HG03457 (cell line): ENCODE measurements at regions not wholly inside any gene's neighbourhood (a gene's known extent, or its start where the extent isn't known, plus 50 kb on each side); places are given as distances from the start of the nearest gene placed in this dataset.
A peak's percentile ranks its signal among the peaks of the same experiment; 100 is the strongest.

Source experiments
- ATAC-seq: cut with Tn5 transposase; IDR thresholded peaks from one replicate; pipeline ENCODE4 v1.9.1; 2021; ENCODE audit warnings: moderate number of reproducible peaks; ENCODE audit not compliant: unreplicated experiment

DNA sequence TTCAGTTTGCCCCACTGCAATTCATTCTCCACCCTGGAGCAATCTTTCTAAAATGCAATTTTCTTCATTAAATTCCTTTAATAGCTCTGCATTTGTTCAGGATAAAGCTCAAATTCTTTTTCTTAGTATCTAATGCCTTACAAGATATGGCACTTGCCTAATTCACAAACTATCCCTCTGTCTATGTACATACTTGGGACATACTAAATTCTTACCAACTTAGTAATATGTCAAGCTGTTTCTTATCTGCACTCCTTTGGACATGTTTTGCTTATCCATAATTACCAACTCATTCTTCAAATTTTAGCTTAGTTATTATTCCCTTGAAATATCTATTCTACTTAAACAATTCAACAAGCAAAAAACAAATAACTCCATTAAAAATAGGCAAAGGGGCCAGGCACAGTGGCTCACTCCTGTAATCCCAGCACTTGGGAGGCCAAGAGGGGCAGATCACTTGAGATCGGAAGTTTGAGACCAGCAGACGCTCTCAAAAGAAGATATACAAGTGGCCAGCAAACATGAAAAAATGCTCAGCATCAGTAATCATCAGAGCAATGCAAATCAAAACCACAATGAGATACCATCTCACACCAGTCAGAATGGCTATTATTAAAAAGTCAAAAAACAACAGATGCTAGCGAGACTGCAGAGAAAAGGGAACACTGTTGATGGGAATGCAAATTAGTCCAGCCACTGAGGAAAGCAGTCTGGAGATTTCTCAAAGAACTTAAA lies 96.9 kb downstream of the FAM76B start:
- no peak for ATAC-seq

DNA sequence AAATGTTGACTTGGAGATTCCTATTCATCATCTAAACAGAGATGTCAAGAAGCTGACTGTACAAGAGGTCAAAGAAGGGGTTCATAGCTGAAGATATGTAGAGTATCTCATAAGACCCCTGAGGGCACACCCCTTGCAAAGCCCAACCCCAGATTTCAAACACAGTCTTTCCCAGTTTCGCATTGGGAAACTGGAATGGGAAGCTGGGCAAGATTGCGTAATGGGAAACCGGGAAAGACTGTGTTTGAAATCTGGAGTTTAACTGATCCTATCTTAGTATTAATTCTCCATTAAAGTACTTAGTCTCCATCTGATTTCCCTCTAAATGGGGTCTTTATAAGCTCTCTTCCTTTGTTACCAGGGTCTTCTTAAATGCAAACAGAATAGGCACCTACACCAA lies 99.5 kb downstream of the FAM76B start:
- ATAC-seq = no peak

DNA sequence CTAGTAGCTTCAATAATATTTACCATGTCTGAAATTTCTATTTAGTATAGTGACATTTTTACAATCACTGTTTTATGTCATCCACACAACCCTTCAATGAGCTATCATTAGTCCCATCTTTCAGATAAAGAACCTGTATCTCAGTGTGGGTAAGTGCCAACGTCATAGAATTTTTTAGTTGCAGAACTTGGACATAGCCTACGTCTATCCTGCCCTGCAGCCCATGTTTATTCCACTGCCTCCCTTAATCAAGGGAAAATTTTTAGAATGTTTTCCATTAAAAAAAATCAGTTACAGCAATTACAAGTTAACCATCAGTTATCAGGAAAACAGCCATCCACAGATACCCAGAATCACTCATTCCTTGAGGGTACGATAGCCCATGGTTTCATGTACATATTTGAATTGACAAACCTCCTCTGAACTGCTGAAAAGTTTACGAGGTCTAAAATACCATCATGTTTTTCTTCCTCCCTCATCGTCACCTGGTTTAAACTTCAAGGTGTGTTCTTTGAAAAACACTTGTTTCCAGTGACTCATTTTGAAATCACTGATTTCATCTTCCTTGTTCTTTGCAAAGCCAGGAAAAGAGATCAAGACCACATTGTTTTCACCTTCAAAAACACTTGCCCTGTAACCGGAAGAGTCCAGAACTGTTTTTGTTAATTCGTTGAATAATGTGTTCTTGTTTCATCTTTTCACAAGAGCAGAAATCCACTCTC lies 100.9 kb downstream of the FAM76B start:
- no peak for ATAC-seq

DNA sequence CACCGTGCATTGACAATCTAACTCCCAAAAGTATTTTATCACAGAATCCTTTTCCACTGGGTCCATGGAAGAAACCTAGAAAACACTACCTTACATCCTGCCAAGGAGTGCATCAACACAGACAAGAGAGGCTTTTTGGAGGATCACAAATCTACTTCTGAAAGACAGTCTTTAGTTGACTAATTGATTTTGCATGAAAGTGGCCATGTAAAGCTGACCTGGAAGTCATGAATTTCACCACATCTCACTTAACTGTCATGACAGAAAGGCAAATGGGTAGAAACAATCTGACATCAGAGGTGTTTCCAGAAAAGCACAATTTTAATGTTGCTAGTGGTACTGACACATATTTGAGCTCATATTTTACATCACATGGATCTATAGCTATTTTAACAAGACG lies 101.6 kb downstream of the FAM76B start:
- no peak for ATAC-seq

DNA sequence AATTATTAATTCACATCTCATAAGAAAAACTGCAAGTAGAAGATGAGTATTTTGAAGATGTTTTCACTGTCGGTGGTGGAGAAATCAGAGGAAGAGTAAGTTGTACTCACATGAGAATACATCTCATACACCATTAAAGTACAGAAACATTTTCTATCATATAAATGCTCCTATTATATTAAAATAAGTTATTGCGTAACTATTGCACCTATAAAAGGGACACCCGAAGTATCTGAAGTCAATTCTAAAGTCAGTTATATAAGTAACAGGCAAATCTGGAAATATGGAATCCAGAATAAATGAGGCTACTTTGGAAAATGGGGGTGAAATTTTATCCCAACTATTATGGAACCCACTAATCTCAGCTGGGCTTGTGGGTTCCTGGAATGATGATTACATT lies 103.3 kb downstream of the FAM76B start:
- ATAC-seq = no peak

DNA sequence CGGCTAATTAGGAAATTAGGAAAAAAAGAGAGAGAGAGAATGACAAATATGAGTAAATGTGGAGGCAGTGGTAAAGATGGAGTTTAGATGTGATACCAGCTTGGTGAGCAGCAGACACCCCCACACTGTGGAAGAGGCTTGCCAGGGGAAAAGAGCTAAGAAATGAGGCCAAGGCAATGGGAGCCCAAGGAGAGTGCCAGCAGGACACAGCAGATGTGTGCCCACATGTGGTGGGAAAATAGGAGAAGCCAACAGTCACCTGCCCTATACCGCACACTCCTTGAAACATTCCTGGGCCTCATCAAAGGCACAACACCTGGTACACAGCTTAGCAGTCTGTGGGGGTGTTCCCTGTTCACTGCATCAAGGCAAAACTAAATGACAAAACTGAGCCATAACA lies 104.9 kb downstream of the FAM76B start:
- ATAC-seq = no peak

DNA sequence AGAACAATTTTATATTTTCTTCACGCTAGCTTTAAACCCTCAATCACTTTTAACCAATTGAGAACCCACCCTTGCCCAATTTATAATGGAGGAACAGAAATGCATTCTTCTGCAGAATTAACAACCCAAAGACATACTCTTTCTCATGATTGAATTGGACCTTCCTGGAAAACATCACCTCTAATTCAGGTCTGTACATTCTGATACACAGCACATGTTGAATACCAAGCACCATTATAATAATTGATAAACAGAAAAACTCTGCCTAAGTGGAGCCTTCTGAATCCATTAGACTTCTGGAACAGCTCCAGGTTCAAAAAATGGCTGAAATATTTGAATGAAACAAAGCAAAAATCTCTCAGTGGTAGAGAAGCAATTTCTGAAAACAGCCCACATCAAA lies 105.4 kb downstream of the FAM76B start:
- no peak for ATAC-seq

DNA sequence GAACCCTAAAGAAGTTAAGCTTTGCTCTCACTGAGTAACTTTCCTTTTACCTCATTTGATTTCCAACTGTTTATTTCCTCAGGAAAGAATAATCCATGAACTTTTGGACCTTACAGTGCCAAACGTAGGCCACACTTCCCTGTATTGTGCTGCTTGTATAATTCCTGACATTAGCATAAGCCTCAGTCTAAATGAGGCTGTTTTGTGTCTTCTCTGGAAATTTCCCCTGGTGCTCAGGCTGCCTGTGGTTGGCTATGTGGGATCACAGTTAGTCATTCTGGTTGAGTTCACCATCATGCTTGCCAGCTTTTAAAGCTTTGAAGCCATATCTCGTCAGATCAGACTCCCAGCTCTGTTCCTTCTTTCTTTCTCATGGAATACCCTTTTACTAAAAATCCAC lies 107.0 kb downstream of the FAM76B start:
- no peak for ATAC-seq

DNA sequence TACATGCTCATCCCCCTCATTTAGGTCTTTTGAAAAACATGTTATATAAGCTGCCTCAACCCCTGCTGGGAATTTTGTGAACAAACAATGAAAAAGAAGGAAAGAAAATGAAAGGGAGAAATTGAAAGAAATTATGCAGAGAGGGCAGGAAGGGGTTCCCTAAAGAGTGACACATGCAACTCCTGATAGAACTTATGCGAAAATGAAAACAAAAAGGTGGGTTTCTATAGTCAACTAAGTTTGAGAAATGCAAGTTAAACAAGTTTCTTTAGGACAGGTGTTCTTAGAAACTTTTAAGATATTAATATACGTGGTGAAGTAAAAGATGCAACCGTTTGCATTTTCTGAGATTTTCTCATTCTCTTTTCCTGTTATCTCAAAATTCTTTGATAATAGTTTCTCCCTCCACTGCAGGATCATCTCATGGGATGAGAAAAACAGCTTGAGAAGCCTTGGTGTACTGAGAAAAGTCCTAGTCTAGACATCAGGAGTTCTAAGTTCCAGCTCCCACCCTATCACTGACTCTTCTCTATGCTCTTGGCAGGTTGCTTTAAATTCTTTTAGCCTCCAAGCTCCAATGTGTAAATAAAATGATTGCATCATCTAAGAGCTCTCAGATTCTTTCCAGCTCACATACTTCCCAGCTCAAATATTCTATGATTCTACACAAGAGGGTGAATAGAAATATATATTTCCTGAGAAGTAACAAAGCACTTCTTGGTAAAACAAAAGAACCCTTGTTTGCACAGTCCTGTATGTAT lies 109.2 kb downstream of the FAM76B start:
- peak; percentile 50 for ATAC-seq

- ATAC-seq = no peak
These were observed 110.6 kb downstream of the FAM76B start for GRCh38 chr11:95678988-95679387.

DNA sequence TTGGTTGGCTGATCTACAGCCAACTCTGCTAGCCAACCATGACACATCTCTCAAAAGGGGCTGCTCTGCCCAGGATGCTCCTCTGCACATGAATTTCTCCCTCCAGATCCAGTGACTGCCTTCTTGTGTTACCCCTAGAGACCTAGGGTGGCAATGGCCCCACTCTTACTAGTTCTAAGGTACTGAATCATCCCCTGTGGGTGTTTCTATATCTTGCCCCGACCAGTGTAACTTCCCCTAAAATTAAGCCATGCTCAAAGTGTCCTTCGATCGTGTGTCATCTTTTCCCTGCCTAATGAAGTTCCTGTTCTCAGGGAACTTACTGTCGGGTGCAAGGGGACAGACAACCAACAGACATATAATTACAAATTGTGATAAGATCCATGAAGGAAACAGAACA lies 113.3 kb downstream of the FAM76B start:
- ATAC-seq = no peak

- ATAC-seq = no peak
These were observed 114.0 kb downstream of the FAM76B start for GRCh38 chr11:95675585-95675984.

GRCh38 chr11:95674657-95675358 lies 114.8 kb downstream of the FAM76B start:
- ATAC-seq = no peak

DNA sequence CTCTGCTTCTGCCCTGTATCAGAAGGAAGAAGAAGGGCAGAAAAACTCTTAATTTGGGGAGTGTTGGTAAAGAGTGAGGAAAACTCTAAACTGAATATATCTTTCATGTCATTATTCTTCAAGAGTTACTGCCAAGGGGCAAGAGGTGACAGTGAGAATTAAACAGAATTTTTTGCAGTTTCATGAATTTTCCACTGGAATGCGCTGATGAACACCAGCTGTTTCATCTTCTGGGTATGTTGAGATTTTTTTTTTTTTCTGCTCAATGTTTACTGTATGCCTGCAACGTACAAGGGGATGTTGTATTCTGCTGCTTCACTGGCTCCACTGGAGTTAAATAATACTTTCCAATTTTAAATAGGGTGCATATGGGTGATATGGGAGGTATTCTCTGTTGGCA lies 117.8 kb downstream of the FAM76B start:
- no peak for ATAC-seq

GRCh38 chr11:95668131-95668530 lies 121.5 kb downstream of the FAM76B start:
- no peak for ATAC-seq

DNA sequence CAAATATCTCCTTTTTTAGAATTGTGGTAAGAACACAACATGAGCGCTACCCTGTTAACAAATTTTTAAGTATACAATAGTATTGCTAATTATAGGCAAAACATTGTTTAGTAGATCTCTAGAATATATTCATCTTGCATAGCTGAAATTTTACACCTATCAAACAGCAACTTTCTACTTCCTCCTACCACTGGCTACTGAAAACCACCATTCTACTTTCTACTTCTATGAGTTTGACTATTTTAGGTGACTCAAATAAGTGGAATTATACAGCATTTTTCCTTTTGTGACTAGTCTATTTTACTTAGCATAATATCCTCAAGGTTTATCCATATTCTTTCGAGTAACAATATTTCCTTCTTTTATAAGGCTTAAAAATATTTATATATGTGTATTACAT lies 128.4 kb downstream of the FAM76B start:
- no peak for ATAC-seq

DNA sequence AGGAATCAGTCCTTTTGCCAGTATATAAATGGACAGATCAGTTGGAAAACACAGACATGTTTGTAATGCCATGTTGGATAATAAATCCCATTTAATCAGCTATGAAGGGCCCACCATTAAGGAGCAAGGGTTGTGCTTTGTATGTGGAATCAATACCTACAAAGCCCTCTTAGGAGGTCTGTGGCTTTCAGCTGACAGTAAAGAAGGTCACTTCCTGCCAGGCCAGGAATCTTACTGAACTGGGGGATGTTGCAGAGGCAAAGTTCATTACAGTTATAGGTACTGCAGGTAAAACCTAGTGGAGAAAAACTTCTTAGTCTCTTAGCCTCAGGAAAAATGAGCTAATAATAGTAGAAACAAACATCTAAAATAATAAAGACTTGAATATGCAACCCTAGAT lies 129.5 kb downstream of the FAM76B start:
- no peak for ATAC-seq

- no peak for ATAC-seq
These were observed 130.5 kb downstream of the FAM76B start for GRCh38 chr11:95659088-95659487.

GRCh38 chr11:95655536-95655935 lies 134.0 kb downstream of the FAM76B start:
- ATAC-seq = no peak

DNA sequence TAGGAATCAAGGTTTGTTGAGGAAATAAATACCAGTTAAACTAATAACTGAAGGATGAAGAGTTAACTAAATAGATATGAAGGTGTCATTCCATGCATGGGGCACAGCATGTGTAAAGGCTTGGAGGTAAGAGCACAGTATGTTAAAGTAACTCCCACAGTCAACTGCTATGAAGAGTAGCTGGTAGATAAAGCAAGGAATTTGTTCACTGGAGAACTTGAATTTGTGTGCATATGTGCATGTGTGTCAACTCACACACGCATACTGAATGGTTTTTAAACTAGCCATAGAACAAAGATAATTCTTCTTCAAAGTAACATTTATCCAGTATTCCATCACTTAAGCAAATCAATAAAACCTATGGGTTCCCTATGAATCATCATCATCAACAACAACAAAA lies 135.9 kb downstream of the FAM76B start:
- ATAC-seq = no peak

DNA sequence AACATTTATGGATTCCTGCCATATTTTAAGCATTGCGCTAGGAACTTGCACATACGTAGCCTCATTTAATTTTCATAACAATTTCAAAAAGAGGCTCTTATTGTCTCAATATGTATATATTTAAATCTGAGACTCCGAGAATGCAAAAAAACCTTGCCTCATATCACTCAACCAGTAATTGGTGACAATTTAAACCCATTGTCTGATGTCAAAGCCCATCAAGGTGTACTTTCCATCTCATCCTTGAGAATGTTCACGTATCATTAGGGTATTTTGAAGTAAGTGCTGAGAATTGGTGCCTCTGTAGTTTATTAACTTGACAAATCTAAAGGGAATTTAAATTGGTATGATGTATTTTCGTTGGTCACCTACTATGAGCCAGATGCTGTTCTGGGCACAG lies 136.5 kb downstream of the FAM76B start:
- ATAC-seq = no peak
